ENCODE measurements at regions not wholly inside any gene's neighbourhood (a gene's known extent, or its start where the extent isn't known, plus 50 kb on each side); places are given as distances from the start of the nearest gene placed in this dataset.

DNA sequence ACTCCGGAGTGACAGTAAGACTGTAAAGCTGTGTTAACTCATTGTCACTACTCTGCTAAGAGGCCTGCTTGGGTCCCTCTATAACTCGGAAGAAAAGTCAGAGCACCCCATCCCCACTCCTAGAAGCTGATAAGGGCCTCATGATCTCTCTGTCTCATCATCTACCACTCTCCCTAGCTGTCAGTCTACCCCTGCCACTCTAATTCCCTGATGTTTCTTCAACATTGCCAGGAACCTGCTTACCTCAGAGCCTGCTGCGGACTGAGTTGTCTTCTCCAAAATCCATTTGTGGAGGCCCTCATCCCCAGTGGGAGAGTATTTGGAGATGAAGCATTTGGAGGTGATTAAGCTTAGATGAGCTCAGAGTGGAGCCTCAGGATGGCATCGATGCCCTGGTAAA lies 1092.2 kb downstream of the TBC1D22A start:
- TF ChIP-seq, protein P1, sequence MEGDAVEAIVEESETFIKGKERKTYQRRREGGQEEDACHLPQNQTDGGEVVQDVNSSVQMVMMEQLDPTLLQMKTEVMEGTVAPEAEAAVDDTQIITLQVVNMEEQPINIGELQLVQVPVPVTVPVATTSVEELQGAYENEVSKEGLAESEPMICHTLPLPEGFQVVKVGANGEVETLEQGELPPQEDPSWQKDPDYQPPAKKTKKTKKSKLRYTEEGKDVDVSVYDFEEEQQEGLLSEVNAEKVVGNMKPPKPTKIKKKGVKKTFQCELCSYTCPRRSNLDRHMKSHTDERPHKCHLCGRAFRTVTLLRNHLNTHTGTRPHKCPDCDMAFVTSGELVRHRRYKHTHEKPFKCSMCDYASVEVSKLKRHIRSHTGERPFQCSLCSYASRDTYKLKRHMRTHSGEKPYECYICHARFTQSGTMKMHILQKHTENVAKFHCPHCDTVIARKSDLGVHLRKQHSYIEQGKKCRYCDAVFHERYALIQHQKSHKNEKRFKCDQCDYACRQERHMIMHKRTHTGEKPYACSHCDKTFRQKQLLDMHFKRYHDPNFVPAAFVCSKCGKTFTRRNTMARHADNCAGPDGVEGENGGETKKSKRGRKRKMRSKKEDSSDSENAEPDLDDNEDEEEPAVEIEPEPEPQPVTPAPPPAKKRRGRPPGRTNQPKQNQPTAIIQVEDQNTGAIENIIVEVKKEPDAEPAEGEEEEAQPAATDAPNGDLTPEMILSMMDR (IDR thresholded peaks at IDR 0.05; ENCODE audit: insufficient read depth, low read length) = no peak
- TF ChIP-seq POLR2AphosphoS5 (IDR thresholded peaks at IDR 0.05; ENCODE audit: low read depth) (no peak), SPI1 (IDR thresholded peaks at IDR 0.05; ENCODE audit: borderline replicate concordance, low read depth) (no peak)

Measured in HL-60 (cell line).